Effector memory CD8-positive, alpha-beta T cell (primary cell): ENCODE measurements at regions not wholly inside any gene's neighbourhood (a gene's known extent, or its start where the extent isn't known, plus 50 kb on each side); places are given as distances from the start of the nearest gene placed in this dataset.
"Not testable (repeated sequence)": the region's sequence is repeated elsewhere in the genome, so short reads cannot be mapped to it uniquely, and the experiment has no call there.

Source experiments
- ATAC-seq: fragments of 150-1000 bp; cut with Tn5 transposase; replicated peaks from 2 replicates; pipeline ENCODE4 v1.10.0; 2021; ENCODE audit warnings: mild to moderate bottlenecking, moderate library complexity
- DNase-seq, 3 experiments: peaks; one replicate each; pipeline ENCODE4 v3.0.0; 2021
- H3K27ac Mint-ChIP-seq, 2 donors: one replicate each; pipeline ENCODE4 v1.8.0; 2022; ENCODE audit warnings: mild to moderate bottlenecking in 2 of 2, mixed read lengths in 2 of 2, moderate library complexity in 2 of 2
- H3K27me3 Mint-ChIP-seq, 2 donors: one replicate each; pipeline ENCODE4 v1.8.0; 2022; ENCODE audit warnings: mixed read lengths in 2 of 2
- H3K36me3 Mint-ChIP-seq: one replicate; pipeline ENCODE4 v1.8.0; 2022; ENCODE audit warnings: mild to moderate bottlenecking, moderate library complexity, mixed read lengths; ENCODE audit not compliant: insufficient read depth
- H3K4me1 Mint-ChIP-seq, 2 donors: one replicate each; pipeline ENCODE4 v1.8.0; 2022; ENCODE audit warnings: low read depth in 2 of 2, mixed read lengths in 2 of 2
- H3K4me3 Mint-ChIP-seq, 2 donors: one replicate each; pipeline ENCODE4 v1.8.0; 2022; ENCODE audit warnings: mild to moderate bottlenecking in 2 of 2, mixed read lengths in 2 of 2, moderate library complexity in 2 of 2
- H3K9me3 Mint-ChIP-seq, 2 donors: one replicate each; pipeline ENCODE4 v1.8.0; 2022; ENCODE audit warnings: mixed read lengths in 2 of 2

DNA sequence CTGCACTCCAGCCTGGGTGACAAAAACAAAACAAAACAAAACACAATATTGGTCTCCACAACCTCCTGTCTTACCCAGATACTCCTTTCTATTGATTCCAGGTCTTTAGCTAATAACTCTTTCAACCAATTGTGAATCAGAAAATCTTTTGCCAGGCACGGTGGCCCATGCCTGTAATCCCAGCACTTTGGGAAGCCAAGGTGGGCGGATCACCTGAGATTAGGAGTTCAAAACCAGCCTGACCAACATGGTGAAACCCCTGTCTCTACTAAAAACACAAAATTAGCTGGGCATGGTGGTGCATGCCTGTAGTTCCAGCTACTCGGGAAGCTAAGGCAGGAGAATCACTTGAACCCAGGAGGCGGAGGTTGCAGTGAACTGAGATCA is 88.5 kb upstream of the METTL9 start:
- not testable (repeated sequence) for H3K4me3 Mint-ChIP-seq, ATAC-seq, H3K27me3 Mint-ChIP-seq, H3K9me3 Mint-ChIP-seq
- DNase-seq: peak in 1 of 3 experiments; percentile 0
- peaks cover 65% of the 10 kb centered on the region for H3K36me3 Mint-ChIP-seq
- H3K4me1 Mint-ChIP-seq: peaks cover 69 to 81% of the 10 kb centered on the region in 2 donors
- H3K27ac Mint-ChIP-seq: peak overlapping the region; percentile 87 to 95

DNA sequence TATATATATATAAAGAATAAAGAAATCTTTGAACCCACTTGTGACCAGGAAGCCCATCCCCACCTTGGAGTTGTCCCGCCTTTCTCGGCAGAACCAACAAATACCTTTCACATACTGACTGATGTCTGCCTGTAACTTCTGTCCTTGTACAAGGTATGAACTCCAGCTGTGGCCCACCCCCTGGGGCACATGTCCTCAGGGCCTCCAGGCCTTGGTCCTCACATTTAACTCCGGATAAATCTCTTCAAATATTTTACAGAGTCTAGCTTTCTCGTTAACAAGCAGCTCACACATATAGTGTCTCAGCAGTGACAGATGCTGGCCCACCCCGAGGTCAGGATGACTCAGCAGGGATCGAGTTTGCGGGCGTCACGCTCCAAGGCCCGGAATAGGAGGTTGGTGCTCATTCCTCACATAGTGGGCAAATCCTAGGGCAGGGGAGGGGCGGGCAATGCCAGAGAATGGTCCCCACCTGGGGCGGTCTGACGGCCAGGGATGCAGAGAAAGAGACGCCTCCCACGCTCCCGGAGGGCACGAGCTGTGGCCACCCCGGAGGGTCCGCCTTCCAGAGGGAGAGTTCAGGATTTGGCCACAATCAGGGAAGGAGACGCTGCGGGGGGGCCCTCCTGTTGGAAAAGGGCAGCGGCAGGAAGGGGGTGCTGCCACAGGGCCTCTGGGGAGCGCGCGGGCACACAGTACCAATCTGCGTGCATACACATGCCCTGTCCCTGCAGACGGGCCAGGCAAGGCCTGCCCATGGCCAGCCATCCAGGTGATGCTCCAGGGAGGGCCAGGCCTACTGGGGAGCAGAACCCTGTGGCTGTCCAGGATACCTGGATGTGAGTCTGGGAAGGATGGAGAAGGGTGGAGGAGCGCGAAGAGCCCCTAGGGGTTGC is 87.8 kb upstream of the METTL9 start:
- ATAC-seq, H3K9me3 Mint-ChIP-seq, H3K27me3 Mint-ChIP-seq, DNase-seq: not testable (repeated sequence)
- peak overlapping the region in 1 of 2 donors; percentile 33 for H3K4me3 Mint-ChIP-seq
- H3K27ac Mint-ChIP-seq: peak overlapping the region; percentile 87 to 95
- peaks cover 68% of the 10 kb centered on the region for H3K36me3 Mint-ChIP-seq
- peaks cover 69 to 79% of the 10 kb centered on the region in 2 donors for H3K4me1 Mint-ChIP-seq

DNA sequence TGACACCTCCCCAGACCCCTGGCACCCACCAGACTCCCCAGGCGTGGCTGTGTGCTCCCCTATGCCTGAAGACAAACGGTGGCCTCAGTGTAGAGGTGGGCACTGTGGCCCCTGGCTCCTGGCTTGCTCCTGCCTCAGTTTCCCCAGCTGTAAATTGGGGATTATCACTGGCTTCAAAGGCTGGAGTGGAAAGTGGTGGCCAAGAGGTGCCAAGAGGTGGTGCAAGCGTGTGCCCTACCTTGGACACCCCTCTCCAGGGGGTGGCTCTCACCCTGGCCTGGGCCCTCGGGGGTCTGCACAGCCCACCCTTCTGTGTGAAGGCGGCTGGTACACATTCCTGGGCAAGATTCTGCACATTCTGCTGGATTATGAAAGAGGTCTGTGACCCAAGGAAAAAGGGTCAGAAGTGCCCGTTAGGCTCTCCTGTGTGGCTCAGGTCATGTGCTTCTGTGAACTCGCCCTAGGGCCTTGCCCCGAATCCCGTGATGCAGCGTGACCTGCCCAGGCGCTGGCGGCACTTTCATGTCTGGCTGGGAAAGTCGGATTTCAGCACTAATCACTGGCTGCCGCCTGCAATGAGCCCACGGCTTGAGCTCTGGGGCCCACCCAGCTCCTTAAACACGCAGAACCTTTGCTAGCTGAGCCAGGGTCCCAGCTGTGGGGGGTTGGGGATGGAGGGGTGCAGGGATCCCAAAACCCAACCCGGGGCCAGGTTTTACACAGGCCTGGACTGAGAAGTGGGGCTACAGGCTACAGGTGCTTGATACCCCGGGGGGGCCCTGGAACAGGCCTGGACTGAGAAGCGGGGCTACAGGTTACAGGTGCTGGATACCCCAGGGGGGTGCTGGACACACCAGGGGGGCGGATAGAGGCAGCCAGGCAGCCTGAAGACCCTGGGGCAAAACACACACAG is 86.8 kb upstream of the METTL9 start:
- H3K9me3 Mint-ChIP-seq, H3K27me3 Mint-ChIP-seq, H3K4me3 Mint-ChIP-seq, DNase-seq, ATAC-seq: not testable (repeated sequence)
- Mint-ChIP-seq H3K27ac (peak overlapping the region in 1 of 2 donors; percentile 95), H3K4me1 (peaks cover 67 to 69% of the 10 kb centered on the region in 2 donors), H3K36me3 (peaks cover 63% of the 10 kb centered on the region)

DNA sequence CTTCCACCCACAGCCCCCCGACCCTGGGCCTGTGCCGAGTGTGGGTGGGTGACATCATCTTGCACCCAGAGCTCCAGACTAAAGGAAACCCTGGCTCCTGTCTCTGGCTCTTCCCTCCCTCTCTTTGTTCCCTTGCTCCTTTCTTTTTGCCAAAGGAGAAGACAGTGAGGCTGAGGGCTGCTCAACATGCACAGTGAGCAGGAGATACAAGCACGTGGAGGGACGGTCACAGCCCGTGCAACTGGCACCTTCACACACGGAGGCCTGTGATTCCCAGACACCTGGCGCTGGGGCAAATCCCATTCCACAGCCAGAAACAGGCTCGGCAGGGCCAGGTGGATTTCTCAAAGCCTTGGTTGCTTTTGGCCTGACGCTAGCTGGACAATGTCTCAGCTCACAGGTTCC is 86.0 kb upstream of the METTL9 start:
- Mint-ChIP-seq H3K27ac (peak overlapping the region in 1 of 2 donors; percentile 73), H3K4me1 (peaks cover 65 to 67% of the 10 kb centered on the region in 2 donors), H3K4me3 (peak overlapping the region in 1 of 2 donors; percentile 37), H3K36me3 (peaks cover 66% of the 10 kb centered on the region)
- H3K9me3 Mint-ChIP-seq, DNase-seq, H3K27me3 Mint-ChIP-seq, ATAC-seq: not testable (repeated sequence)

DNA sequence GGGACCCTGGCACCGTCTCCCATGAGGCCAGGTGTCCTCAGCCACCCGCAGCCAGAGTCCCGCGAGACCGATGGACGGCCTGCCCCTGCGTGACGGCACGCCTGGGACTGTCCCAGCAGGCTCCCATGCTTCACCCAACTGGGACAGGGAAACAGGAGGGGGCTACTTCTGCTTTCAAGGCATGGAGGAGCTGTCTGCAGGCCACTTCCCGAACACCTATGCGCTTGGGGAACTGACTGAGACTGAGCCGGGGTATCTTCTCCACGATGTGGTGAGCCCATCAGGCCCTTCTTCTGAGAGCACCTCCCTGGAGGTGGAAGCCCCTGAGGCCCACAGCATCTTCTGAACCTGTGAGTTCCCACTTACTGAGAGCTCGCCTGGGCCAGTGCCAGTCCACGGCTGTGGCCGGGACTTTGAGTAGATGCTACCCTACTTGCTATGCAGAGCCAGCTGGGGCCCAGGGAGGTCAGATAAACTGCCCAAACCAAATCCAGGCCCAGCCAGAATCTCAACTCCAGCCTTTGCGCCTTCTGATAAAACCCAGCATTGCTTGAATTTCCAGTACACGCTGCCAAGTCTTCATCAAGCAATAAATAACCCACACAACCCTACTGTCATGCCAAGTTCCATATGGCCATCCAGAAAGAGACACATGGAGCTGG is 85.4 kb upstream of the METTL9 start:
- peak overlapping the region; percentile 67 to 73 for H3K27ac Mint-ChIP-seq
- H3K9me3 Mint-ChIP-seq, H3K27me3 Mint-ChIP-seq, DNase-seq, ATAC-seq: not testable (repeated sequence)
- peaks cover 66% of the 10 kb centered on the region for H3K36me3 Mint-ChIP-seq
- H3K4me3 Mint-ChIP-seq: peak overlapping the region; percentile 37 to 48
- peaks cover 63 to 66% of the 10 kb centered on the region in 2 donors for H3K4me1 Mint-ChIP-seq

DNA sequence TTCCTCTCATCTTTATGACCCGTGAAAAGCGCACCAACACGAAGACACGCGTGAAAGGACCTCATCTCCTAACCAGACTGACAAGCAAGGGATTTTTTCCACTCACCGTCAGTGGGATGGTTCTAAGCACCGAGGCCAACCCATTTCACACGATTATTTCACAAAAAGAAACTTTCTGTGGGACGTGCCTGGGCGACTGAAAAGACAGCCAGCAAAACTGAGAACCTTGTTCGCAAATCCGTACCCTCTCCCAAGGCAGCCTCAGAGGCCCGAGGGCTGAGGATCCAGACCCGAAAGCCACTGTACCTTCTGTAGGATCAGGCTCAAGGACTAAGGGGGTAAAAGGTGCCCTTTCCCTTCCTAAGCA is 84.9 kb upstream of the METTL9 start:
- peaks cover 62 to 66% of the 10 kb centered on the region in 2 donors for H3K4me1 Mint-ChIP-seq
- not testable (repeated sequence) for H3K9me3 Mint-ChIP-seq, DNase-seq, ATAC-seq, H3K27me3 Mint-ChIP-seq
- peak overlapping the region; percentile 37 to 48 for H3K4me3 Mint-ChIP-seq
- peaks cover 66% of the 10 kb centered on the region for H3K36me3 Mint-ChIP-seq
- H3K27ac Mint-ChIP-seq: peak overlapping the region; percentile 67 to 73

DNA sequence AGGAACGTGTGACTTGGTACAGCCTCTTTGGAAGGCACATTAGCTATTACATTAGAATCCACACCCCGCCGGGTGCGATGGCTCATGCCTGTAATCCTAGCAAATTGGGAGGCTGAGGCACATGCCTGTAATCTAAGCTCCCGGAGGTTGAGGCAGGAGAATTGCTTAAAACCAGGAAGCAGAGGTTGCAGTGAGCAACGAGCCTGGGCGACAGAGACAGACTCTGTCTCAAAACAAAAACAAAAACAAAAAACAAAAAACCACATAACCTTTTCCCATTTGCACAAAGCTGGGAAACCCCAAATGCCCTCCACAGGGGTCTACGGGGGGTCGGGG is 82.7 kb upstream of the METTL9 start:
- not testable (repeated sequence) for H3K27me3 Mint-ChIP-seq, H3K9me3 Mint-ChIP-seq, DNase-seq, H3K27ac Mint-ChIP-seq, ATAC-seq
- Mint-ChIP-seq H3K36me3 (peaks cover 57% of the 10 kb centered on the region), H3K4me3 (peak overlapping the region; percentile 10 to 38), H3K4me1 (peaks cover 49 to 50% of the 10 kb centered on the region in 2 donors)

DNA sequence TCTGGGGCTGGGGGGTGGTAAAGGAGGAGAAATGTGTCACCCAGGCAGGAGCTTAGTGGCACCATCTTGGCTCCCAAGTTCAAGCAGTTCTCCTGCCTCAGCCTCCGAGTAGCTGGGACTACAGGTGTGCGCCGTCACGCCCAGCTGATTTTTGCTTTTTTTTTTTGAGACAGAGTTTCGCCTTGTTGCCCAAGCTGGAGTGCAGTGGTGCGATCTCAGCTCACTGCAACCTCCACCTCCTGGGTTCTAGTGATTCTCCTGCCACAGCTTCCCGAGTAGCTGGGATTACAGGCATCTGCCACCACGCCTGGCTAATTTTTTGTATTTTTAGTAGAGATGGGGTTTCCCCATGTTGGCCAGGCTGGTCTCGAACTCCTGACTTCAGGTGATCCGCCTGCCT is 82.1 kb upstream of the METTL9 start:
- H3K36me3 Mint-ChIP-seq: peaks cover 55% of the 10 kb centered on the region

DNA sequence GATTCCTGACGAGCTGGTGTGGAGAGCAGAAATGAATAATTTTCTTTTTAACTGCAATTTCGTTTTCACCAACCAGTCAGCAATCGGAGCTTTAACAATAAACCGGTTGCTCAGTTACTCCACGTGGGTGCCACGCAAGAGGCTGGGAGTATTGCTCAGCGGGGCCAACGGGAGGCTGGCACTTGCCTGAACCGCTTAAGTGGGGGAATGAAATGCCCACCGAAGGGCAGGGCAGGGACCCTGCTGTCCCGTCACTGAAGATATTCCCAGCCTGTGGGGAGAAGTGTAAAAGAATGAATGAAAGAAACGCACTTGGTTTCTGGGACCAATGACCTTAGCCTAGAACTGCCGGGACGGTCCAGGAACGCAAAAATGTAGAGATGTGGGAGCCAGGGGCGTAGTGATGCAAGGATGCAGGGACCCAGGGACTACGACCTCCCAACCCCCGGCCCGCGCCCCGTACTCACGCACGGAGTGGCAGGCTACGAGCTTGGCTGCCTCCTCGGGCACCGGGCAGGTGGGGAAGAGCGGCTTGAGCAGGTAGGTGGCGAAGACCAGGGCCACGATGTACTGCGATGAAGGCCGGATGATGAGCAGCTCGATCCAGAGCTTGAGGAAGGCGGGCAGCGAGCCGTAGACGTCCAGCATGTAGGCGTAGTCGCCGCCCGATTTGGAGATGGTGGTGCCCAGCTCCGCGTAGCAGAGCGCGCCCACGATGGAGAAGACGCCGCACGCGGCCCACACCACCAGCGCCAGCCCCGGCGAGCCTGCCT is 79.8 kb upstream of the METTL9 start:
- ATAC-seq (peak; percentile 23), DNase-seq (peak in 1 of 3 experiments; percentile 41)
- H3K27me3 Mint-ChIP-seq, H3K9me3 Mint-ChIP-seq: not testable (repeated sequence)
- H3K27ac Mint-ChIP-seq: peak overlapping the region; percentile 98 to 99
- peaks cover 47% of the 10 kb centered on the region for H3K36me3 Mint-ChIP-seq
- H3K4me1 Mint-ChIP-seq: peaks cover 29 to 33% of the 10 kb centered on the region in 2 donors
- peak overlapping the region; percentile 94 to 96 for H3K4me3 Mint-ChIP-seq

More for the DNA sequence above, 82.1 kb upstream of the METTL9 start:
- not testable (repeated sequence) for H3K9me3 Mint-ChIP-seq, DNase-seq, ATAC-seq, H3K27me3 Mint-ChIP-seq
- Mint-ChIP-seq H3K4me3 (peak overlapping the region; percentile 94 to 96), H3K27ac (peak overlapping the region; percentile 98 to 99), H3K4me1 (peaks cover 46 to 47% of the 10 kb centered on the region in 2 donors)

DNA sequence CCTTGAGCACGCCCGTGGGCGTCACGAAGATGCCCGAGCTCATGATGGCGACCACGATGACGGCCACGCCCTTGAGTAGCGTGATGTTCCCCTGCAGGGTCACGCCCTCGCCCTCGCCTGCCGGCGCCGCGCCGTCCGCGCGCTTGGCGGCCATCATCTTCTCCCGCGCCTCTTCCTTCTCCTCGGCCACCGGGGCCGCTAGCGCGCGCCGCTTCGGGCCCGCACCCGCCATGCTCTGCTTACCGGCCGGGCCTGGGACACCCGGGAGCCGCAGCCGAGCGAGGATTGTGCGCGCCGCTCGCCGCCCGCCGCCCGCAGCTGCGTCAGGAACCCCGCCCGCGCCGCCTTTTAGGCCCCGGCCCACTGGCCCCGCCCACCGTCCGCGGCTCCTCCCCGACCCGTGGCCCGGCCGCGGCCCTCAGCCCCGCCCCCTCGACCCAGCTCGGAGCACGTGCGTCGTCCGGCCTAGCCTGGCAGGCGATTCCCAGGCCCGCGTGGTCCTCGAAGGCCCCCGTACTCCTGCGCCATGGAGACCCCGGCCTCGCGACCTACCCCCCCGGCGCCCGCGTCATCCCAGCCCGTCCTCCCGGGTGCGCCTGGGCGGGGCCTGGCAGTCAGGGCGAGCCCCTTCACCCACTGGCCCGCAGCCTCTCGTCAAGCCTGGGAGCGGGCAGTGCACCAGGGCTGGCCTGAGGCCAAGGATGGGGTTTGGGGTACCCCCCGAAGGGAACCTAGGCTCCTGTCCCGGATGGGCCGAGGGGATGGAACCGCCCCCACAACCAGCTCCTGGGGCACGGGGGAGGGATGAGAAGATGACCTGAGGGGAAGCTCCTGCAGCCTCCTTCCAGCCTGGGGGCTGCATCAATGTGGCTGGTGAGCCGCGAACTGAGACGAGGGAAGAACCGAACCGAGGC is 79.0 kb upstream of the METTL9 start:
- DNase-seq (peak; percentile 99), ATAC-seq (peak; percentile 81)
- Mint-ChIP-seq H3K4me3 (peak overlapping the region; percentile 94 to 96), H3K4me1 (peaks cover 26 to 30% of the 10 kb centered on the region in 2 donors), H3K36me3 (peaks cover 43% of the 10 kb centered on the region), H3K27ac (peak overlapping the region; percentile 98 to 99)
- not testable (repeated sequence) for H3K27me3 Mint-ChIP-seq, H3K9me3 Mint-ChIP-seq

DNA sequence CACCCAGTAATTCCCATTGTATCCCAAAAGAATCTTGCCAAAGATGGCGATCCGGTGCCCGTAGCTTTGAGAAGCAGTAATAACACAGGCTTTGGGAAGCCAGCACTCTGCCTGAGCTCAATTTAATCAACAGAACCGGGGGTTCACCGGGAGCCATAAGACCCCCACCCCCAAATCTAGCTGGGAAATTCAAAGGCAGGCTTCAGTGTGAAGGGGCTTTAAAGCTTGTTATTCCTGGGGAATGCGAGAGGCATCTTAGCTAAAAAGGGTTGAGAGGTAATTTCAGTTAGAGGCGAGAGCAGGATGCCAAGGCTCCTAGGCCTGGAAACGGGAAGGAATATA is 78.4 kb upstream of the METTL9 start:
- not testable (repeated sequence) for DNase-seq, H3K4me3 Mint-ChIP-seq, ATAC-seq

More for the DNA sequence above, 78.4 kb upstream of the METTL9 start:
- peak overlapping the region in 1 of 2 donors; percentile 98 for H3K27ac Mint-ChIP-seq
- peaks cover 37% of the 10 kb centered on the region for H3K36me3 Mint-ChIP-seq
- H3K9me3 Mint-ChIP-seq, H3K27me3 Mint-ChIP-seq: not testable (repeated sequence)
- peaks cover 20 to 25% of the 10 kb centered on the region in 2 donors for H3K4me1 Mint-ChIP-seq
